ENCODE measurements at regions not wholly inside any gene's neighbourhood (a gene's known extent, or its start where the extent isn't known, plus 50 kb on each side); places are given as distances from the start of the nearest gene placed in this dataset.

DNA sequence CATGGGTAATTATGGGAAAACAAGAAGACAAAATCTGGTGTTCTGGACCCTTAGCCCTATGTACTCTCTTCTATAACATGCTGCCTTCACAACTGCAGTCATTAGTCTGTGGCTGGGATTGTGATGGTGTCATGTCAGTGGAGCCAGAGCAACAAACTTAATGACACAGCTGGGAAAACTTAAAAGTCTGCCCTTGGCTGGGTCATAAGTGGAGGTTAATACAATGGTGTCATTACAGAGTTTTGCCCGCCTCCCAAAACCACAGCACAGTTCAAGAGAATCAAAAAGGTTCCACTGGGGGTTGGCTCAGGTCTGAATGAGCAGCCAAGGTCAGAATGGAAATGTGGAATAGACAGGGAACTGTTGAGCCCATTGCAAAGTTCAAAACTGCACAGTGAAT lies 455.7 kb upstream of the PIK3C3 start:
- TF ChIP-seq, protein P1, sequence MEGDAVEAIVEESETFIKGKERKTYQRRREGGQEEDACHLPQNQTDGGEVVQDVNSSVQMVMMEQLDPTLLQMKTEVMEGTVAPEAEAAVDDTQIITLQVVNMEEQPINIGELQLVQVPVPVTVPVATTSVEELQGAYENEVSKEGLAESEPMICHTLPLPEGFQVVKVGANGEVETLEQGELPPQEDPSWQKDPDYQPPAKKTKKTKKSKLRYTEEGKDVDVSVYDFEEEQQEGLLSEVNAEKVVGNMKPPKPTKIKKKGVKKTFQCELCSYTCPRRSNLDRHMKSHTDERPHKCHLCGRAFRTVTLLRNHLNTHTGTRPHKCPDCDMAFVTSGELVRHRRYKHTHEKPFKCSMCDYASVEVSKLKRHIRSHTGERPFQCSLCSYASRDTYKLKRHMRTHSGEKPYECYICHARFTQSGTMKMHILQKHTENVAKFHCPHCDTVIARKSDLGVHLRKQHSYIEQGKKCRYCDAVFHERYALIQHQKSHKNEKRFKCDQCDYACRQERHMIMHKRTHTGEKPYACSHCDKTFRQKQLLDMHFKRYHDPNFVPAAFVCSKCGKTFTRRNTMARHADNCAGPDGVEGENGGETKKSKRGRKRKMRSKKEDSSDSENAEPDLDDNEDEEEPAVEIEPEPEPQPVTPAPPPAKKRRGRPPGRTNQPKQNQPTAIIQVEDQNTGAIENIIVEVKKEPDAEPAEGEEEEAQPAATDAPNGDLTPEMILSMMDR (conservative IDR thresholded peaks at IDR 0.05; ENCODE audit: low read depth in 2 of 2) = no peak
- TF ChIP-seq EZH2 (IDR thresholded peaks at IDR 0.05; ENCODE audit: low read depth, unreplicated experiment) (no peak), CREB1 (CRISPR knock-in tag; IDR thresholded peaks at IDR 0.05; ENCODE audit: low read depth) (no peak)
- TF ChIP-seq, protein P2, sequence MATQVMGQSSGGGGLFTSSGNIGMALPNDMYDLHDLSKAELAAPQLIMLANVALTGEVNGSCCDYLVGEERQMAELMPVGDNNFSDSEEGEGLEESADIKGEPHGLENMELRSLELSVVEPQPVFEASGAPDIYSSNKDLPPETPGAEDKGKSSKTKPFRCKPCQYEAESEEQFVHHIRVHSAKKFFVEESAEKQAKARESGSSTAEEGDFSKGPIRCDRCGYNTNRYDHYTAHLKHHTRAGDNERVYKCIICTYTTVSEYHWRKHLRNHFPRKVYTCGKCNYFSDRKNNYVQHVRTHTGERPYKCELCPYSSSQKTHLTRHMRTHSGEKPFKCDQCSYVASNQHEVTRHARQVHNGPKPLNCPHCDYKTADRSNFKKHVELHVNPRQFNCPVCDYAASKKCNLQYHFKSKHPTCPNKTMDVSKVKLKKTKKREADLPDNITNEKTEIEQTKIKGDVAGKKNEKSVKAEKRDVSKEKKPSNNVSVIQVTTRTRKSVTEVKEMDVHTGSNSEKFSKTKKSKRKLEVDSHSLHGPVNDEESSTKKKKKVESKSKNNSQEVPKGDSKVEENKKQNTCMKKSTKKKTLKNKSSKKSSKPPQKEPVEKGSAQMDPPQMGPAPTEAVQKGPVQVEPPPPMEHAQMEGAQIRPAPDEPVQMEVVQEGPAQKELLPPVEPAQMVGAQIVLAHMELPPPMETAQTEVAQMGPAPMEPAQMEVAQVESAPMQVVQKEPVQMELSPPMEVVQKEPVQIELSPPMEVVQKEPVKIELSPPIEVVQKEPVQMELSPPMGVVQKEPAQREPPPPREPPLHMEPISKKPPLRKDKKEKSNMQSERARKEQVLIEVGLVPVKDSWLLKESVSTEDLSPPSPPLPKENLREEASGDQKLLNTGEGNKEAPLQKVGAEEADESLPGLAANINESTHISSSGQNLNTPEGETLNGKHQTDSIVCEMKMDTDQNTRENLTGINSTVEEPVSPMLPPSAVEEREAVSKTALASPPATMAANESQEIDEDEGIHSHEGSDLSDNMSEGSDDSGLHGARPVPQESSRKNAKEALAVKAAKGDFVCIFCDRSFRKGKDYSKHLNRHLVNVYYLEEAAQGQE (IDR thresholded peaks at IDR 0.05; ENCODE audit: unreplicated experiment) = no peak

Measured in GM23338 (cell line).